Ascending aorta (tissue), 2 donors: ENCODE measurements at regions not wholly inside any gene's neighbourhood (a gene's known extent, or its start where the extent isn't known, plus 50 kb on each side); places are given as distances from the start of the nearest gene placed in this dataset.

Source experiments
- DNase-seq, 2 donors: peaks; one replicate each; pipeline ENCODE4 v3.0.0-alpha.2; 2019; ENCODE audit warnings: low spot score in 2 of 2
- H3K27ac ChIP-seq, 2 donors: fragments of 200-600 bp; sonication (generic); one replicate each; pipeline ENCODE4 v1.5.1; 2016 to 2017; ENCODE audit warnings: mild to moderate bottlenecking in 1 of 2
- H3K27me3 ChIP-seq: fragments of 200-600 bp; sonication (generic); one replicate; pipeline ENCODE4 v1.5.1; 2017
- H3K36me3 ChIP-seq, 2 donors: fragments of 200-600 bp; sonication (generic); one replicate each; pipeline ENCODE4 v1.5.1; 2016
- H3K4me1 ChIP-seq, 2 donors: fragments of 200-600 bp; sonication (generic); one replicate each; pipeline ENCODE4 v1.5.1; 2016 to 2017; ENCODE audit warnings: mild to moderate bottlenecking in 1 of 2
- H3K4me3 ChIP-seq, 2 donors: fragments of 200-600 bp; sonication (generic); one replicate each; pipeline ENCODE4 v1.5.1; 2016 to 2017; ENCODE audit warnings: mild to moderate bottlenecking in 1 of 2
- H3K9me3 ChIP-seq, 2 donors: fragments of 200-600 bp; sonication (generic); one replicate each; pipeline ENCODE4 v1.5.1; 2016
- CTCF ChIP-seq, 3 experiments: fragments of 200-600 bp in 2 of 3; fragments of 450-650 bp in 1 of 3; sonication (generic) in 2 of 3; IDR thresholded peaks; one replicate each; pipeline ENCODE4 v1.5.1; 2016 to 2019; ENCODE audit warnings: antibody characterized with exemption in 3 of 3, mild to moderate bottlenecking in 1 of 3, moderate library complexity in 1 of 3
- intact Hi-C: fragments of 100-400 bp; cut with DNase I; formaldehyde crosslinking; loops from one replicate; pipeline ENCODE4 v1.15.1; 2023

GRCh38 chr10:133035952-133036351 is 51.8 kb upstream of the ADGRA1 start:
- no peak for TF ChIP-seq CTCF (IDR thresholded peaks at IDR 0.05)
- Histone ChIP-seq H3K36me3 (no peaks in the 10 kb centered on the region), H3K4me3 (no peak overlapping the region), H3K9me3 (no peaks in the 10 kb centered on the region), H3K27me3 (no peaks in the 10 kb centered on the region), H3K27ac (no peak overlapping the region), H3K4me1 (no peaks in the 10 kb centered on the region)
- DNase-seq = no peak
- intact Hi-C loops = no loop called here

- Histone ChIP-seq H3K27ac (no peak overlapping the region), H3K27me3 (no peaks in the 10 kb centered on the region), H3K36me3 (no peaks in the 10 kb centered on the region), H3K4me1 (no peaks in the 10 kb centered on the region), H3K9me3 (no peaks in the 10 kb centered on the region), H3K4me3 (no peak overlapping the region)
- no peak for DNase-seq
- intact Hi-C loops = no loop called here
- TF ChIP-seq CTCF (IDR thresholded peaks at IDR 0.05) = no peak
Observed at GRCh38 chr10:133034762-133035161, 53.0 kb upstream of the ADGRA1 start.

- Histone ChIP-seq H3K4me3 (no peak overlapping the region), H3K36me3 (no peaks in the 10 kb centered on the region), H3K9me3 (no peaks in the 10 kb centered on the region), H3K4me1 (no peaks in the 10 kb centered on the region), H3K27me3 (no peaks in the 10 kb centered on the region), H3K27ac (no peak overlapping the region)
- no peak for DNase-seq
- TF ChIP-seq CTCF (IDR thresholded peaks at IDR 0.05) = no peak
- intact Hi-C loops = no loop called here
Observed at GRCh38 chr10:133034092-133034491, 53.6 kb upstream of the ADGRA1 start.

GRCh38 chr10:133033742-133034048 is 54.0 kb upstream of the ADGRA1 start:
- Histone ChIP-seq H3K27ac (no peak overlapping the region), H3K4me1 (no peaks in the 10 kb centered on the region), H3K4me3 (no peak overlapping the region), H3K27me3 (no peaks in the 10 kb centered on the region), H3K9me3 (no peaks in the 10 kb centered on the region), H3K36me3 (no peaks in the 10 kb centered on the region)
- no peak for TF ChIP-seq CTCF (IDR thresholded peaks at IDR 0.05)
- no peak for DNase-seq
- intact Hi-C loops = no loop called here

GRCh38 chr10:133032976-133033741 is 54.6 kb upstream of the ADGRA1 start:
- intact Hi-C loops = no loop called here
- no peaks in the 10 kb centered on the region for H3K27me3 ChIP-seq
- TF ChIP-seq CTCF (IDR thresholded peaks at IDR 0.05) = no peak
- H3K4me3 ChIP-seq = no peak overlapping the region
- H3K4me1 ChIP-seq = no peaks in the 10 kb centered on the region
- H3K9me3 ChIP-seq = no peaks in the 10 kb centered on the region
- DNase-seq = no peak
- H3K27ac ChIP-seq = no peak overlapping the region
- H3K36me3 ChIP-seq = no peaks in the 10 kb centered on the region

- intact Hi-C loops = no loop called here
- no peaks in the 10 kb centered on the region for H3K9me3 ChIP-seq
- no peaks in the 10 kb centered on the region for H3K4me1 ChIP-seq
- H3K27ac ChIP-seq = no peak overlapping the region
- H3K4me3 ChIP-seq = no peak overlapping the region
- no peaks in the 10 kb centered on the region for H3K27me3 ChIP-seq
- H3K36me3 ChIP-seq = no peaks in the 10 kb centered on the region
- DNase-seq = no peak
- TF ChIP-seq CTCF (IDR thresholded peaks at IDR 0.05) = no peak
Observed at GRCh38 chr10:133032231-133032630, 55.5 kb upstream of the ADGRA1 start.
